Adrenal gland (tissue), 9 donors: ENCODE measurements at regions not wholly inside any gene's neighbourhood (a gene's known extent, or its start where the extent isn't known, plus 50 kb on each side); places are given as distances from the start of the nearest gene placed in this dataset.

Experiments
- DNase-seq, 7 donors: peaks; one replicate each; pipeline ENCODE4 v3.0.0-alpha.2; 2019 to 2020
- H3K27ac ChIP-seq, 5 donors: fragments of 200-600 bp; sonication (generic) in 4 of 5; 1 replicate in 3 of 5; 2 replicates in 2 of 5; pipeline versions ENCODE4 v1.5.1 to v1.8.0; 2016 to 2020; ENCODE audit warnings: mild to moderate bottlenecking in 1 of 5
- H3K27me3 ChIP-seq: fragments of 200-600 bp; 2 replicates; pipeline ENCODE4 v1.8.0; 2021
- H3K36me3 ChIP-seq, 2 donors: fragments of 200-600 bp; replicated peaks in 1 of 2; 1 replicate in 1 of 2; 2 replicates in 1 of 2; pipeline versions ENCODE4 v1.5.1 to v1.8.0; 2018 to 2022
- H3K4me1 ChIP-seq, 2 donors: fragments of 200-600 bp; replicated peaks in 1 of 2; 1 replicate in 1 of 2; 2 replicates in 1 of 2; pipeline versions ENCODE4 v1.5.1 to v1.8.0; 2018 to 2021
- H3K4me3 ChIP-seq, 4 donors: fragments of 200-600 bp; sonication (generic) in 3 of 4; one replicate each; pipeline ENCODE4 v1.5.1; 2016 to 2018
- H3K9me3 ChIP-seq, 3 donors: fragments of 200-600 bp; sonication (generic) in 1 of 3; replicated peaks in 1 of 3; 1 replicate in 2 of 3; 2 replicates in 1 of 3; pipeline versions ENCODE4 v1.5.1 to v1.8.0; 2016 to 2021
- CTCF ChIP-seq, 6 experiments: fragments of 450-650 bp in 4 of 6; fragments of 200-600 bp in 2 of 6; sonication (generic) in 1 of 6; IDR thresholded peaks; 1 replicate in 5 of 6; 2 replicates in 1 of 6; pipeline versions ENCODE4 v1.5.1 to v1.8.0; 2016 to 2021; ENCODE audit warnings: antibody characterized with exemption in 6 of 6, mild to moderate bottlenecking in 2 of 6, moderate library complexity in 1 of 6
- POLR2A ChIP-seq, 2 donors: fragments of 450-650 bp; IDR thresholded peaks; one replicate each; pipeline ENCODE4 v1.6.1; 2017; ENCODE audit warnings: antibody characterized with exemption in 2 of 2, mild to moderate bottlenecking in 2 of 2, moderate library complexity in 1 of 2
- WGBS, 4 donors: extraction: QIAGEN DNeasy Blood & Tissue Kit in 2 of 4; methylation state at CpG; one replicate each; pipeline versions ENCODE4 v1.1.5 to v1.1.7; 2013 to 2017; 5-methylcytosine and 5-hydroxymethylcytosine counted together
- intact Hi-C, 2 donors: fragments of 100-400 bp; cut with DNase I; formaldehyde crosslinking; loops; one replicate each; pipeline versions ENCODE4 v1.14.1 to v1.15.0; 2022 to 2023
- donor health status: healthy with polysubstance abuse.
- donor health status: Bipolar disorder and iron deficiency.
- donor health status: DM: yes; HTN: yes; CAD: no.
- donor health status: DM: no; HTN: no; CAD: no.
- donor health status: DM: no; HTN: no; CAD: no.

GRCh38 chr2:66753257-66753656 is 318.3 kb downstream of the MEIS1 start:
- DNase-seq, result no peak
- intact Hi-C loops, result no loop called here
- Histone ChIP-seq H3K9me3 (no peaks in the 10 kb centered on the region), H3K36me3 (no peaks in the 10 kb centered on the region), H3K27ac (no peak overlapping the region), H3K27me3 (no peaks in the 10 kb centered on the region), H3K4me1 (no peaks in the 10 kb centered on the region), H3K4me3 (no peak overlapping the region)
- WGBS, 4 donors, result 64 to 87% (median 75%) methylated on average over 1 of the region's 1 CpG
- no peak for TF ChIP-seq POLR2A (IDR thresholded peaks at IDR 0.05)
- TF ChIP-seq CTCF (IDR thresholded peaks at IDR 0.05), result no peak

- Histone ChIP-seq H3K27me3 (no peaks in the 10 kb centered on the region), H3K4me3 (no peak overlapping the region), H3K4me1 (no peaks in the 10 kb centered on the region), H3K36me3 (no peaks in the 10 kb centered on the region), H3K27ac (no peak overlapping the region), H3K9me3 (no peaks in the 10 kb centered on the region)
- DNase-seq, result no peak
- intact Hi-C loops, result no loop called here
- 72 to 88% (median 86%) methylated on average over 3 of the region's 3 CpGs for WGBS, 4 donors
- no peak for TF ChIP-seq CTCF (IDR thresholded peaks at IDR 0.05)
- TF ChIP-seq POLR2A (IDR thresholded peaks at IDR 0.05), result no peak
Measured at GRCh38 chr2:66753660-66754059, 318.7 kb downstream of the MEIS1 start.

- H3K36me3 ChIP-seq, result no peaks in the 10 kb centered on the region
- DNase-seq, result no peak
- intact Hi-C loops, result no loop called here
- 77 to 100% (median 85%) methylated on average over 1 of the region's 1 CpG for WGBS, 4 donors
- no peak overlapping the region for H3K27ac ChIP-seq
- no peaks in the 10 kb centered on the region for H3K4me1 ChIP-seq
- TF ChIP-seq CTCF (IDR thresholded peaks at IDR 0.05) (no peak), POLR2A (IDR thresholded peaks at IDR 0.05) (no peak)
- no peaks in the 10 kb centered on the region for H3K9me3 ChIP-seq
- no peak overlapping the region for H3K4me3 ChIP-seq
- no peaks in the 10 kb centered on the region for H3K27me3 ChIP-seq
Measured at GRCh38 chr2:66755974-66756373, 321.0 kb downstream of the MEIS1 start.

GRCh38 chr2:66761826-66762225 is 326.9 kb downstream of the MEIS1 start:
- intact Hi-C loops, result no loop called here
- DNase-seq, result no peak
- H3K9me3 ChIP-seq, result no peaks in the 10 kb centered on the region
- no peaks in the 10 kb centered on the region for H3K27me3 ChIP-seq
- H3K36me3 ChIP-seq, result no peaks in the 10 kb centered on the region
- 86 to 91% (median 89%) methylated on average over 2 of the region's 2 CpGs for WGBS, 4 donors
- no peak overlapping the region for H3K4me3 ChIP-seq
- no peak for TF ChIP-seq CTCF (IDR thresholded peaks at IDR 0.05)
- TF ChIP-seq POLR2A (IDR thresholded peaks at IDR 0.05), result no peak
- H3K4me1 ChIP-seq, result no peaks in the 10 kb centered on the region
- H3K27ac ChIP-seq, result no peak overlapping the region
